Superior temporal gyrus (tissue), 1 donor: ENCODE measurements at regions not wholly inside any gene's neighbourhood (a gene's known extent, or its start where the extent isn't known, plus 50 kb on each side); places are given as distances from the start of the nearest gene placed in this dataset.
A peak's percentile ranks its signal among the peaks of the same experiment; 100 is the strongest.

Source experiments
- DNase-seq: peaks from one replicate; pipeline ENCODE4 v3.0.0-alpha.2; 2016; ENCODE audit errors: extremely low spot score

DNA sequence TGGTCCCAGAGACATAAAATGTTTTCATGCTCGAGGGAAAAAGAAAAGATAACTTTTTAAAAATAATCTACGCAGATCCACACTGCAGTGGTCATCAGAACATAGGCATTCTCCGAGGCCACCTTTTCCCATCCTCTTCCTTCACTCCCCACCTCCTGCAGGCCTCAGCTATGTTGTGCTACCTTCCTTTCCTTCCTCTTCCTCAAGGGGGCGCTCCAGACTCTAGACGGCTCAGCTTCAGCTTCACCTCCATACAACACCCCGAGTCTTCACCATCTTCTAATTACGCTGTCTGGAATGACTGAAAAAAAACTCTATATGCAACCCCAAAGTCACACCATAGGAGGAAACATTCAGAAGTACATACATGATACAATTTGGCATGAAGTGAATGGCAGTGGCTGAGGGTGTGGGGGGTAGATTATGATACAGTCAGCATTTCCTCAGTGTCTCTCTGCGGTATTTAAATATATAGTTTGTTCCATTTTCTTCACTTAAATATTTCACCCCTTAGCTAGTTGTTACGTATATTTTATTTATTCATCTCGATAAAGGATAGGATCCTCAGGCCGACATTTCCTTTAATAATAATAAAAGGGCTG, 583.6 kb downstream of the IRS1 start:
- DNase-seq = peak; percentile 63

DNA sequence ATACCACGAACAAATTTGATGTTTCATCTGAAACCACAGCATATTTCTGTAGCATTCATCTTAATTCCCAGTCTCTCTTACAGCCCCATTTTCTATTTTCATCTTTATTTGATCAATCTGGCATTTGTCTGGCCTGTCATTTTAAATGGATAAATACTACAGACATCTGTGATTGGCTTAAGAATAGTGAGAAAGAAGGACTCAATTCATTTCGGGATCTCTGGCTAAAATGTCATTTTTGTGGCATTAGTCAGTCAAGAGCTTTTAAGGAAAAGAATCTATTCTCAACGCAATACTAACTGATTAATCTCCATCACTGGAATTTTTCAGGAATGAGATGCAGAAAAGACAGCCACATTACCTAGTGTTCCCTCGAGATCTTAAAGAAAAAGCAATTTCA, 585.9 kb downstream of the IRS1 start:
- no peak for DNase-seq

DNA sequence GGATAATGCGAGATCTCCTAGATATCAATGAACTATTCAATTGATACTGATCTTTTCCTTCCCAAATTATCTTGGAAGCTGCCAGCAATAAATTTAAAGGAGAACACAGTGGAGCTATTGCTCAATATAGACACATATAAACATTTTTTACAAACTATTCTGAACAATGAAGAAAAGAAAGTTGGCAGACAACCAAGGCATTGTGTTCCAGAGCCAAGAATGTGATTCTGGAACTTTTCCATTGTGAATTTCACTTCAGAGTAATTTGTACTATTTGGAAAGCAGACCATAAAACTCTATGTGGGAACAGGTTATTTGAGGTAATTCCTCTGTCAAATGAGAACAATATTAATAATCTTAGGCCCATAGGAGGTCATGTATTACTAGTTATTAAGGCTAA, 588.2 kb downstream of the IRS1 start:
- no peak for DNase-seq

DNA sequence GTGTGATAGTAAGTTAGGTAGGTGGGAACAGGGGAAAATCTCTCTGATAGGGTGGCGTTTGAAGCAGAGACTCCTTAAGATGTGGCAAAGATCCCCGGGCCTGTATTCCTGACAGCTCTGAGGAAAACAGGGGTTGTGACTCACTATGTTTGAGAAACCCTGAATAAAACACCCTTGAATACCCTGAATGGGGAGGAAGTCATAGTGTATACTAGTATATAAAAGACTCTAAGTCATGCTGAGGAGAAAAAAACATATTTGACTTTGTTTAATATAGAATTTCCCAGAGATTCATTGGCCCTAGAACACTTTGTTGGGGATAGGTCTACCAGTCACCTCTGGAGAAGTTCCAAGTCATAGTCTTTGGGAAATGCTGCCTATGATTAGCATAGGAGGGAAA, 590.9 kb downstream of the IRS1 start:
- DNase-seq = no peak

DNA sequence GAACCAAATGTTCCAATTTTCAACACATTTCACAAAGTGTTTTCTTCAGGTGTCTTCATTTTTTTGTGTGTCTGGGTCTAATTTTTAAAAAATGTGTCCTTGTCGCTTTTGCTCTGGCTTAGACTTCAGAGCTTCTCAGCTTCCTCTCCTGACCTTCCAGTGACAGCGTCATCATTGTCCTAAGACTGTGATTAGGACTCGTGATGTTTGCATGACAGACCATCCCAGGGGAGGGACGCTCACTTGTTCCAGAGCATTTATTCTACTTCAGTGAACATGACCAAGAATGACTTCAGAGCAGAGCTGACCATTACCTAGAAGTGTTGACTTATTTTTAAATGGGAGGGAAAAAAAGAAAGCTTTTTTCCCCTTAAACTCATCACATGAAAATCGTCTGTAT, 591.9 kb downstream of the IRS1 start:
- no peak for DNase-seq

DNA sequence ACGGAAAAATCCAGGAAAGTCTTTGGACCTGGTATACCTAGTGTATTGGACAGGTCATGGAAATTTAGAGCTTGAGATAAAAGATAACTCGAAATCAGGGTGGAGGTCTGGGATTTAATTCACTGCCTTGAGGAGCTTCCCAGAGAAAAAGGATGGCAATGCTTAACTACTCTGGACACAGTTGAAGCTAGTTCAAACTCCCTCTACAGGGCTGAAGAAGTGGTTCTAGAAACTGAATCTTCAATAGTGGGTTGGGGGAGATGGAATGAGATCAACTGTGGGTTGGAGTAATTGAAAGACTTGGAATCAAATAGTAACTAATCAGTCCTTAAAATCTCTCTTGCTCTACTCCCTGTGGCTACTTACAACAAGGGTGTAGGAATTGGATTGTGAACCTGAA, 600.1 kb downstream of the IRS1 start:
- DNase-seq = no peak

DNA sequence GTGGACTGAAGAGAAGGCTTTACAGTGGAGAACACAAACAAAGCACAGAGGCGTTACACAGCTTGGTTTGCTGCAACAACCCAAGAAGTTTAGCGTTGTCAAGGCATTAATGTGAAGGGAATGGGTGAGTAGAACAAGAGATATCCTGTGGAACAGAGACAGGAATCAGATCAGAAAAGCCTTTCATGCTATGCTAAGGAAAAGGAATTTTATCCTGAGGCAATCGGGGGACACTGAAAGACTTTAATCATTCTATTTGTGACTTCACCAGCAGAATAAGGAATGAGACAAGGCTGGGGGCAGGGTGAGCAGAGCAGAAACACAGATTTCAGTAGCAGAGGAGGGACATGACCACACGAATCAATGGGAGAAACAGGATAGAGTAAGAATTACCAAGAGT, 600.7 kb downstream of the IRS1 start:
- no peak for DNase-seq

DNA sequence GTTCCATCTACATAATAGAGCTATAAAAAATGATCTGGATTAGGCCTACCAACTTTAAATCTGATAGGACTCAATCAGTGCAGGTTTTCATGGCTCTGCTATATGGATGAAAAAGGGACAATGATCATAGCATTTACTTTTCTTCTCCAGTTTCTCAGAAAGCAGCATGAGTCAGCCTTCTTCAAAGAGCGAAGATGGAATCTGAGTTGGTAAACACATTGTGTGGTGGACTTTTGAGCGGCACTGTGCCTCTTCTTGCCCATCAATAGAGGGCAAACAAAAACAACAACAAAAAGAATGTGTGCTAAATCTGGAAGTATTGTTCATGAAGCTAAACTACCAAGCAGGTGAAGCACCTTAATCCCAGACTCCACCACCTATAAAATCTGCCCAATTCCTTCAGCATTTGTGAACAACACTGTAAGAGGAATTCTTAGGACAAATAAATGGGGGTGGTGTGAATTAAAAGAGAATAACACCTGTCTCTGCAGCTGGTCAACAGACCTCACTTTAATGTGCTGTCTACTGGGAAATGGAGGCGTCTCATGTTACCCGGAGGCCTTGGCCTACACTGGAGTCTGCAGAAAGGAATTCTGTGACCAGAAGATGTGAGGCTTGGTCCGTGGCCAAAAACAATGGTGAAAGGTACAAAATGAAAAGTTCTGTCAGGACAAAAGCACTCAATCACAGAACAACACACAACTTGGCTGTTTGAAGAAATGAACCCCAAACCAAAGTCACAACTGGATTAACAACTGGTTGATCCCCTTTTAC, 609.0 kb downstream of the IRS1 start:
- no peak for DNase-seq

DNA sequence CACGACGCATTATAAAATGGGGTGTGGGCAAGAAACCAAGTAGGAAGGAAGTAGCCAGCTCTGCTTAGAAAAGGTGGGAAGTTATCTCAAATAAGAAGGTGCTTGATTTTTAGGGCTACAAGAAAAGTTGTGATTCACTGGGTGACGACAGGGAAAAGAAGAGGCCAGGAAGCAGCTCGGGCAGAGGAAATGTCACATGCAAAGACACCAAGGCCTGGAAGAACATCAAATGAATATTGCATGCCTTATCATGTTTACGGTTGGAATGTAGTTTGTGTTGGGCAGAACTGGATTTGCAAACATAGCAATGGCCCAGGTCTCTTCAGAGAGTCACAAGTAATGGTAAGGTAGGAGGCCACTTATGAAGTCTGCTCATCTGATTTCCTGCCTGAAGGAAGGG, 610.6 kb downstream of the IRS1 start:
- no peak for DNase-seq

DNA sequence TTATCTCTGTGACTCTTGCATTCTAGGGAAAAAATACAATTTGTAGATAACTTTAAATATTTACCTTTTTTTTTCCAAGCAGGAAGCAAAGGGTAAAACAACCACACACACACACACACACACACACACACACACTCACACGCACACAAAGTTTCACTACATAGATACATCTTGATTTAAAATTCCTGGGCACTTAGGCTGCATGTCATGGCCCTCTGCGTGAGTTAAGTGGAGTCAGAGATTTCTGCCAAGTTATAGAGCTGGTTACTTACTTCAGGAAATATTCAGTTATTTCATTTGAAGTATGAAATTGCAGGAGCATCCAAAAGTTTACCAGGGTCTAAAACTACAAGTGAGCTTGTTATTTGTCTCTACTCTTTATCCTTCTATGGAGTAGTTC, 612.0 kb downstream of the IRS1 start:
- no peak for DNase-seq

DNA sequence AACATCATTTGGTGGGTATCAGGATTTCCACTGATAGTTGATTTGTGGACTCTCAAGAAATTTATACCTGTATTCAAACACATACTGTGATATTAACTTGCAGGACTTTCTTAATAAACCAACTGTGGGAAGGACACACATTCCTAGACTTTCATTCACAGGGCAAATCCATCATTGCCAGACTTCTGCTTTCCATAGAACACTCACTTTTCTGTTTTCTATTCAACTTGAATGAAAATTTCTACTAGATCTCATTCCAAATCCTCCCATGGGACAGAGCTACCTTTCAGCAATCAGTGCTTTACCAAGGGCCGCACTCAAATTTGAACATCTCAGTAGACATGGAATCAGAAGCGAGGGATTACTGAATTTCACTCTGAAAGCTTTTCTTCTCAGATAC, 612.5 kb downstream of the IRS1 start:
- DNase-seq = no peak

DNA sequence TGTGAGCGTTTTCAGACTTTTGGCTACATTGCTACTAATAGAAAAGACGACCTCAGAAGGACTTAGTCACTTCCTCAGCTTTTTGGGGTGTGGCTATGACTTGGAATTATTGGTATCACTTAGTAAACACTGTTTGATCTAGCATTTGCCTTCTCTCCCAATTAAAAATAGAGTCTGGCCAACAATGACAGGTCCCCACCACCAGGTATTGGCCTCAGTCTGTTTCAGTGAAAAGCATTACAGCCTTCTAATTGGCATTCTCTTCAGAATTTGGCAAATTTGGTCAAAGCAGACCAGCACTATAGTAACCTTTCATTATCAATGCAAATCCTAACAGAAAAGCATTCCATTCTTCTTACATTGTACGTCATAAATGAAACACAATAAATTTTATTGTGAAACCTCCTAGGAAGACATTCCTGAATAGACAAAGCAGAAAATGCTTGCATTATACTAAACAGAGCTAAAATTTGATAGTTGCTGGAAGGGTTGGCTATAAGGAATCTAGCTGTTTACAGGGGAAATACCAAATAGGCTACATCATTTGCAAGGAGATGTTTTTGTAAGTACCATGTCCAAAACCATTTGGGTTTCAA, 613.9 kb downstream of the IRS1 start:
- peak; percentile 18 for DNase-seq

DNA sequence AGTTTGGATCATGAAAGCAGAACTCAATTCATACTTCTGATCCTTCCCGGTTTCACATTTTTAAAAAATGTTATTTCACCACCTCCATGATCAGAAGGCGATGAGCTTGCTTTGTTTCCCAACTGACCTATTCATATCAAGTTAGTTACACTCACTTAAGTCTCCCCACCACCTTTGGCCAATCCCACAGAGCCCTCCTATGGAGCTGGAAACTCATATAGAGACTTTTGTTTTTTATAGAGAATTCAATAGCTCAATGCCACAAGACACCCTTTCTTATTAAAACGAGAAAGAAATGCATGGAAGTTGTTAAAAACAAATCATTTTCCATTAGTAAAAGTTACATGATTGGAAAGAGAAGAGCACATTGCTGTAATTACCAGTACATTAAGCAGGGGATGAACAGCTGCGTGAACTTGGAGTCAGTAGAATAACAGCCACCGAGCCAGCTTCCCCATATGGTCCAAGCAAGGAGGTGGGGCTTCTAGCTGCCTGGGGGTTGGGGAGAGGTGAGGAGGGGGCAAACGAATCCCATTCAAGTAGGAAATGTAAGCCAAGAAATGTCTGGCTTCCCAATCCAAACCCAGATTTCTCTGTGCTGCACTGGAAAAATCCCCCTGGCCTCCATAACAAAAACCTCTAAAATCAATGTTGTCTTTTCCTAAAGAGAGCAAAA, 614.5 kb downstream of the IRS1 start:
- no peak for DNase-seq

DNA sequence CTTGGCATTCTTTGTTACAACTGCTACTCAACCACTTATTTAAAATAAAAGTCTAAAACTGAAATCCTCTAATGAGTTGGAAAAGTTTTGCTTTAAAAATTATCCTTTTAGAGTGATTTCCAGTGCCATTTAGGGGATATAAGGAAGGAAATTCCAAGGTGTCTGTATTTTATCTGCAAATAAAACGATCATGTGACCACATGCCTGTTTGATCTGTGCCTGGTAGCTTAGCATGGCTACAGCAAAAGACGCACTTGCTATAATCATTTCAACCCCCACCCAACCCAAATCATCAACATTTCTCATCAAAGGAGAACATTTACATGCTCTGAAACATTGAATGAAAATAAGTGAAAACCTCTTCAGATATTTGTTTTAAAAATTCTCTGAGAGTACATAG, 615.1 kb downstream of the IRS1 start:
- DNase-seq = no peak

DNA sequence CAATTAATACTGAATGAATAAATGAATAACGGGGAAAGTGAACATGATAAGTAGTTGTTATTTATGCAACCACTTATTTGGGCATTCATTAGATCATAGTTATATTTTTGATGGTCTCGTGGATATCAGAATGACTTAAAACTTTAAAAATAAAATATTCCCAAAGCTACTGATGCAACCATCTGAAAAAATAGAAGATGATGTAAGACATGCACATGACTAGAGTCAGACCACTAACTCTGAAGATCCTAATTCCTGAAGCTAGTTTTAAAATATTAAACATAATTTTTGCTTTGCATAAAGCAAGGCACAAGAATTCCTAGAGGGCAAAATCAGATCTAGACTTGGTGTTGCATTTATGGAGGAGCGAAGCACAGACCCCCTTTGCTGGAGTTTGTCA, 616.1 kb downstream of the IRS1 start:
- no peak for DNase-seq

DNA sequence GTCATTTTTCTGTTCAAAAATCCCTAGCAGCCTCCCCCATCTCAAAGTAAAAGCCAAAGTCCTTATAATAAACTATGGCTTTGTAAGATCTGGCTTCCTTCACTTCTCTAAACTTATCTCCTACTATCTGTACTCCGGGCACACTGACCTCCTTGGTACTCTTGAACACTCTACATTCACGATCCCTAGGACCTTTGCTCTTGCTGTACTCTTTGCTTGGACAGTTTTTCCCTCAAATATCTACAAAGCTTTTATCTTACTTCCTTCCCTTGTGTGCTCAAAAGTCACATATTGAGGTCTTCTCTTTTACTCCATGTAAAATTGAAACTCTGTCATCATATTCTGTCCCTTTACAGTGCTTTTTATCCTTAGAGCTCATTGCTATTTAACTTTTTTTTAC, 616.6 kb downstream of the IRS1 start:
- DNase-seq = no peak

DNA sequence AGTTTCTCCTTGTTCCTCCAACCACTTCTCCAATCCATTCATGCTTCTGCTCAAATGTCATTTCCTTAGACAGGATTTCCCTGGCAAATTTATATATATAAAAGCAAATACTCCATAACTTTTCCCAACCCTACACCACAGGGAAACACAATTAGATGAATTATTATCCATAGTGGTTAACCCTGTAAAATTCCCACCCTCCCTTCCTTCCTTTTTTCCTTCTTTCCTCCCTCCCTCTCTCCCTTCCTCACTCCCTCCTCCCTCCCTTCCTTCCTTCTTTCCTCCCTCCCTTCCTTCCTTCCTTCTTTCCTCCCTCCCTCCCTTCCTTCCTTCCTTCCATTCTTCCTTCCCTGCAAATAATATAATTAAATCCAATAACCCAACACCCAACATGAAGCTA, 617.7 kb downstream of the IRS1 start:
- no peak for DNase-seq

DNA sequence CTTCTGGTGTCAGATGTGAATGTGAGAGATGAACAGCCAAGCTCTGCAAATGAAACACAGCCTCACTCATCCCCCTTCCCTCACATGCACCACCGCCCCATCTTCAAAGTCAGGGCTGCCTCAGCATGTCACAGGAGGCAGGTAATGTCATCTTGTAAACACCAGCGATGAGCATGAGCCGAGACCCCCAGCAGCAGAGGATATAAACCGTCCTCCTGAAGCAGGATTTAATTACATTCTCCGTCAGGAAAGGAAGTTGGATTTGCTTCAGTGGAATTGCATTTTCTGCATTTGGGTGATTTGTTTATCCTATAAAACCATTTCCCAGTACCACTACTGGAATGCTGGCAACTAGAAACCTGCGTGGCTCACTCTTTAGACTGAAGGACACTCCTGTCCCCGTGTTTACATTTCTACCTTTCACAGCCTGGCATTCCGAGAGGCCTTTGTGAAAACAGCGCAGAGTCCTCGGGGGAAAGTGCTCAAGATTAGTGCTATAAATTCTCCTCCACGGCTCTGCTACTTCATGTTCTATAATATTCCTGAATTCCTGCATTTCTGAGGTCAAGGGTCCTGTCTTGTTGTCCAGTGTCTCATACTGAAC, 619.2 kb downstream of the IRS1 start:
- DNase-seq = no peak

DNA sequence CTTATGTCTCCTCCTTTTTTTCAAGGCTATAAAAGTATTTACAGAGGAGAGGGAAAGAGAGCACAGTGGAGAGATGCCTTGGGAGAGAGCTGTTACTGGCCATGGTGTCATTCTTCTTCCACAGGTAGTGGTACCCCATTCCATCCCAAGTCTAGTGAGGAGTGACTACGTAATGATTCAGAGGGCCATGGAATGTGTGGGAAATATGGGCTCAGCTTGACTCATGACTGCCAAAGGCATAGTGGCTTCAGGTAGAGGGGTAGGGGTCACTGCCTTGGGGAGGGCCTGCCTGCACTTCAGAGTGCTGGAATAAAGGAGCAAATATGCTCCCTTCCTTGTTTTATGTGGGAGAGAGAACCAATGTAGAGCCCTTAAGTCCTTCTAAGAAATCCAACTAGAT, 620.6 kb downstream of the IRS1 start:
- DNase-seq = no peak

DNA sequence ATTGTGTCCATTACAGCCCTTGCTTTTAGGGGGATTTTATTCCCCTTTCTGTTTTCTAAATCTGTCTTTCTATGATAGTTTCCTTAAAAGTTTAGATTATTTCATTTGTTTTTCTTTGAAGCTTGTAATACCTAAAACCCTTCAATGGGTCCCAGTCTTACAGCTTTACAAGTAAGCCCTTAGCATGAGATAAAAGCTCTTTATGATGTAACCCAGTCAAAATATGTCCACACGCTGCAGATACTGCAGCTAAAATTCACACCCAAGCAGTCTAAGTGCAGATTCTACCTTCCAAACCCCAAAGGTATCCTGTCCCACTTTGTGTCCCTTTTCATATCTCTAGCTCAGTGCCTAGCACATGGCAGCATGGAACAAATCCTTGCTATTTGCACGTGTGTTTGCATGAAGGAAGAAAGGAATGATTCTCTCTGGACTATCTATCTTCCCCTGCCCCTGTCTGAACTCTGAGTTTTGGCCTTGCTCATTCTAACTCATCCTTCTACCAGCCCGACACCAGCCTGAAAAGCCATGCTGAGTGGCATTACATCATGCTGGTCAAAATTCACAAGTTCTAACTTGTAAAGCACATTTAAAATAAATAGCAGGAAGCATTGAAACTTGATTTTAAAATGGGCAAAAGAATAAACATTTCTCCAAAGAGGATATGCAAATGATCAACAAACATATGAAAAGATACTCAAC, 623.2 kb downstream of the IRS1 start:
- no peak for DNase-seq

DNA sequence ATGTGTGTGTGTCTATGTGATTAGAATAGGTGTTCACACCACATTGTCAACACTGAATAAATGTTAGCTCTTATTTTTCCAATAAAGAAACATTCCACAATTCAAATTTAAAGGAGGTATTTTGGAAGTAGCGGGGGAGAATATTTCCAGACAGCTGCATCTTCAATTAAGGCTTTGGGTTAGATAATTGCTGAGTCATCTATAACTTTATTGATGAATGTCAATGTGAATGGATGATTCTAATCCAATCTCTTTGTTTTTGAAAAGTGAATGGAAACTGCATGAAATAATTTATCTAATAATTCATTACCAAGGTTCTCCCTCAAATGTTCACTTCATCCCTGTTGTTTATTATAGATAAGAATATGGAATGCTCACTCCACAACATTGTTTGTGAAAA, 625.2 kb downstream of the IRS1 start:
- DNase-seq = no peak

DNA sequence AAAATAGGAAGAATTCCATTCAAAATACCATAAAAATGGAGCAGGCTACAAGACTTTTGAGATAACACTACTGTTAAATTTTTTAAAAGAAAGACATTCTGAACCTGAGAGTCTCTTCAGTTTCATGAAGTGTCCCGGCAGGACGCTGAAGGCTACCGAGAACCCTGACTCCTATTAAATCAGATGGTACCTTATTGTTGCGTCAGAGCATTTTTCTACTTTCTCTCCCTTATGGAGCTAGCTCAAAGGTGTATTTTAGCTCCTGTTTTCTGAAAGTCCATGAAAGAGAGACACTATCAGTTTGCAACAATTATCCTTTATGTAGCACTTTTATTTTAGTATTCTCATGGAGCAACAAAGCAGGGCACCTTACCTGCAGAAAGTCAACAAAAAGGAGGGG, 626.7 kb downstream of the IRS1 start:
- no peak for DNase-seq
